Natural killer cell (primary cell): ENCODE measurements at regions not wholly inside any gene's neighbourhood (a gene's known extent, or its start where the extent isn't known, plus 50 kb on each side); places are given as distances from the start of the nearest gene placed in this dataset.
"Not testable (repeated sequence)": the region's sequence is repeated elsewhere in the genome, so short reads cannot be mapped to it uniquely, and the experiment has no call there.

Experiments
- ATAC-seq, 3 donors: fragments of 150-1000 bp in 2 of 3; fragments of 200-7000 bp in 1 of 3; cut with Tn5 transposase; 1 replicate in 1 of 3; 2 replicates in 2 of 3; pipeline ENCODE4 v1.10.0; 2021; ENCODE audit warnings: mild to moderate bottlenecking in 2 of 3, moderate library complexity in 2 of 3
- DNase-seq, 2 donors: peaks; one replicate each; pipeline versions ENCODE4 v3.0.0 to v3.0.0-alpha.2; 2013 to 2021; ENCODE audit warnings: mixed read lengths in 1 of 2
- H3K27ac ChIP-seq: one replicate; pipeline ENCODE4 v1.5.1; 2013; ENCODE audit warnings: mild to moderate bottlenecking, low read length
- H3K27me3 ChIP-seq: one replicate; pipeline ENCODE4 v1.6.1; 2013; ENCODE audit warnings: low read length; ENCODE audit not compliant: control insufficient read depth, insufficient read depth
- H3K36me3 ChIP-seq: one replicate; pipeline ENCODE4 v1.6.1; 2013; ENCODE audit warnings: low read length; ENCODE audit not compliant: control insufficient read depth, insufficient read depth
- H3K4me1 ChIP-seq: one replicate; pipeline ENCODE4 v1.6.1; 2013; ENCODE audit warnings: low read length; ENCODE audit not compliant: control insufficient read depth, insufficient read depth
- H3K4me3 ChIP-seq: one replicate; pipeline ENCODE4 v1.5.1; 2013; ENCODE audit warnings: low read length
- H3K9me3 ChIP-seq: one replicate; pipeline ENCODE4 v1.6.1; 2013; ENCODE audit warnings: low read length; ENCODE audit not compliant: control insufficient read depth, insufficient read depth
- H3K27ac Mint-ChIP-seq, 2 donors: one replicate each; pipeline ENCODE4 v1.8.0; 2022; ENCODE audit warnings: mild to moderate bottlenecking in 2 of 2, mixed read lengths in 2 of 2, moderate library complexity in 1 of 2
- H3K27me3 Mint-ChIP-seq, 2 donors: one replicate each; pipeline ENCODE4 v1.8.0; 2022; ENCODE audit warnings: low read depth in 2 of 2, mixed read lengths in 2 of 2
- H3K36me3 Mint-ChIP-seq: one replicate; pipeline ENCODE4 v1.8.0; 2022; ENCODE audit warnings: mixed read lengths
- H3K4me1 Mint-ChIP-seq, 2 donors: one replicate each; pipeline ENCODE4 v1.8.0; 2022; ENCODE audit warnings: mixed read lengths in 2 of 2
- H3K4me3 Mint-ChIP-seq: one replicate; pipeline ENCODE4 v1.8.0; 2022; ENCODE audit warnings: mild to moderate bottlenecking, moderate library complexity, mixed read lengths
- H3K9me3 Mint-ChIP-seq, 2 donors: one replicate each; pipeline ENCODE4 v1.8.0; 2022; ENCODE audit warnings: mixed read lengths in 2 of 2
- CTCF ChIP-seq: fragments of 200-600 bp; IDR thresholded peaks from one replicate; pipeline ENCODE4 v1.8.0; 2022; ENCODE audit warnings: antibody characterized with exemption
- WGBS: methylation state at CpG from one replicate; pipeline ENCODE4 v1.1.7; 2013; ENCODE audit warnings: missing lambda C conversion rate; ENCODE audit not compliant: insufficient coverage; 5-methylcytosine and 5-hydroxymethylcytosine counted together
- intact Hi-C: fragments of 100-400 bp; cut with micrococcal nuclease; formaldehyde crosslinking; loops from one replicate; pipeline ENCODE4 v1.14.2; 2022

GRCh38 chrY:7835416-7835815 lies 923.9 kb upstream of the AMELY start:
- 89% methylated on average over 3 of the region's 5 CpGs for WGBS
- Mint-ChIP-seq H3K4me3 (no peak overlapping the region), H3K36me3 (no peaks in the 10 kb centered on the region), H3K9me3 (no peaks in the 10 kb centered on the region), H3K4me1 (no peaks in the 10 kb centered on the region), H3K27me3 (peaks cover 0 to 8% of the 10 kb centered on the region in 2 donors), H3K27ac (no peak overlapping the region)
- H3K27me3 ChIP-seq, result no peaks in the 10 kb centered on the region
- DNase-seq (no peak), ATAC-seq (no peak)
- intact Hi-C loops, result no loop called here
- no peak overlapping the region for H3K27ac ChIP-seq
- H3K4me1 ChIP-seq, result no peaks in the 10 kb centered on the region
- no peaks in the 10 kb centered on the region for H3K9me3 ChIP-seq
- no peaks in the 10 kb centered on the region for H3K36me3 ChIP-seq
- no peak overlapping the region for H3K4me3 ChIP-seq
- TF ChIP-seq CTCF, result no peak

GRCh38 chrY:7834284-7834683 lies 922.7 kb upstream of the AMELY start:
- no peak overlapping the region for H3K27ac ChIP-seq
- no peak for ATAC-seq

GRCh38 chrY:7830881-7831280 lies 919.3 kb upstream of the AMELY start:
- H3K4me3 Mint-ChIP-seq, ATAC-seq, H3K4me3 ChIP-seq, H3K27ac Mint-ChIP-seq, H3K9me3 ChIP-seq, H3K36me3 Mint-ChIP-seq, H3K27me3 ChIP-seq, H3K4me1 Mint-ChIP-seq, H3K4me1 ChIP-seq, intact Hi-C loops, H3K9me3 Mint-ChIP-seq, H3K27ac ChIP-seq, H3K27me3 Mint-ChIP-seq, DNase-seq, H3K36me3 ChIP-seq: not testable (repeated sequence)

More at GRCh38 chrY:7834284-7834683, 922.7 kb upstream of the AMELY start:
- 45% methylated on average over 1 of the region's 2 CpGs for WGBS
- Histone ChIP-seq H3K27me3 (no peaks in the 10 kb centered on the region), H3K4me1 (no peaks in the 10 kb centered on the region), H3K4me3 (no peak overlapping the region), H3K9me3 (no peaks in the 10 kb centered on the region), H3K36me3 (no peaks in the 10 kb centered on the region)
- no peaks in the 10 kb centered on the region for H3K9me3 Mint-ChIP-seq
- H3K4me3 Mint-ChIP-seq, result no peak overlapping the region
- no peak for DNase-seq
- intact Hi-C loops, result no loop called here
- no peaks in the 10 kb centered on the region for H3K4me1 Mint-ChIP-seq
- no peak for TF ChIP-seq CTCF
- no peaks in the 10 kb centered on the region for H3K36me3 Mint-ChIP-seq
- no peak overlapping the region for H3K27ac Mint-ChIP-seq
- H3K27me3 Mint-ChIP-seq, result peaks cover 0 to 8% of the 10 kb centered on the region in 2 donors

- H3K36me3 Mint-ChIP-seq, result no peaks in the 10 kb centered on the region
- H3K4me3 Mint-ChIP-seq, result no peak overlapping the region
- Histone ChIP-seq H3K27me3 (no peaks in the 10 kb centered on the region), H3K4me3 (no peak overlapping the region), H3K9me3 (no peaks in the 10 kb centered on the region), H3K4me1 (no peaks in the 10 kb centered on the region), H3K27ac (no peak overlapping the region), H3K36me3 (no peaks in the 10 kb centered on the region)
- no peak for ATAC-seq
- H3K27ac Mint-ChIP-seq, result no peak overlapping the region
- no peaks in the 10 kb centered on the region for H3K27me3 Mint-ChIP-seq
- 100% methylated on average over 2 of the region's 2 CpGs for WGBS
- DNase-seq, result no peak
- intact Hi-C loops, result no loop called here
- no peak for TF ChIP-seq CTCF
- no peaks in the 10 kb centered on the region for H3K9me3 Mint-ChIP-seq
- no peaks in the 10 kb centered on the region for H3K4me1 Mint-ChIP-seq
Measured at GRCh38 chrY:7826533-7826932, 915.0 kb upstream of the AMELY start.
